GM21367 (cell line): ENCODE measurements at regions not wholly inside any gene's neighbourhood (a gene's known extent, or its start where the extent isn't known, plus 50 kb on each side); places are given as distances from the start of the nearest gene placed in this dataset.
"Not testable (repeated sequence)": the region's sequence is repeated elsewhere in the genome, so short reads cannot be mapped to it uniquely, and the experiment has no call there.

Experiments used
- ATAC-seq: cut with Tn5 transposase; IDR thresholded peaks from one replicate; pipeline ENCODE4 v1.9.1; 2021; ENCODE audit not compliant: unreplicated experiment

- ATAC-seq: no peak
These were observed 597.6 kb upstream of the CPEB2 start for GRCh38 chr4:14404730-14405129.

GRCh38 chr4:14410516-14410915 is 591.8 kb upstream of the CPEB2 start:
- ATAC-seq: no peak

GRCh38 chr4:14415146-14415545 is 587.1 kb upstream of the CPEB2 start:
- ATAC-seq: no peak

GRCh38 chr4:14419516-14419915 is 582.8 kb upstream of the CPEB2 start:
- no peak for ATAC-seq

GRCh38 chr4:14426297-14426696 is 576.0 kb upstream of the CPEB2 start:
- ATAC-seq: not testable (repeated sequence)

GRCh38 chr4:14428125-14428524 is 574.2 kb upstream of the CPEB2 start:
- no peak for ATAC-seq

GRCh38 chr4:14431155-14432134 is 570.8 kb upstream of the CPEB2 start:
- ATAC-seq: no peak

GRCh38 chr4:14434483-14434882 is 567.8 kb upstream of the CPEB2 start:
- ATAC-seq: no peak

- no peak for ATAC-seq
These were observed 567.4 kb upstream of the CPEB2 start for GRCh38 chr4:14434916-14435315.

GRCh38 chr4:14441561-14441960 is 560.7 kb upstream of the CPEB2 start:
- no peak for ATAC-seq

GRCh38 chr4:14445882-14446281 is 556.4 kb upstream of the CPEB2 start:
- ATAC-seq: no peak

- ATAC-seq: no peak
These were observed 556.0 kb upstream of the CPEB2 start for GRCh38 chr4:14446311-14446710.

GRCh38 chr4:14446904-14447303 is 555.4 kb upstream of the CPEB2 start:
- no peak for ATAC-seq

- no peak for ATAC-seq
These were observed 553.0 kb upstream of the CPEB2 start for GRCh38 chr4:14449308-14449707.

GRCh38 chr4:14452001-14452400 is 550.3 kb upstream of the CPEB2 start:
- no peak for ATAC-seq

- no peak for ATAC-seq
These were observed 549.5 kb upstream of the CPEB2 start for GRCh38 chr4:14452764-14453163.

GRCh38 chr4:14458463-14458862 is 543.8 kb upstream of the CPEB2 start:
- no peak for ATAC-seq

GRCh38 chr4:14465057-14465456 is 537.2 kb upstream of the CPEB2 start:
- no peak for ATAC-seq

GRCh38 chr4:14465507-14465906 is 536.8 kb upstream of the CPEB2 start:
- ATAC-seq: no peak

GRCh38 chr4:14478504-14478903 is 523.8 kb upstream of the CPEB2 start:
- no peak for ATAC-seq

- ATAC-seq: no peak
These were observed 505.9 kb upstream of the CPEB2 start for GRCh38 chr4:14496408-14496807.

GRCh38 chr4:14496969-14497368 is 505.3 kb upstream of the CPEB2 start:
- no peak for ATAC-seq

- no peak for ATAC-seq
These were observed 498.1 kb upstream of the CPEB2 start for GRCh38 chr4:14504162-14504561.
